Posterior cingulate gyrus (tissue), 11 donors: ENCODE measurements at regions not wholly inside any gene's neighbourhood (a gene's known extent, or its start where the extent isn't known, plus 50 kb on each side); places are given as distances from the start of the nearest gene placed in this dataset.
"Not testable (repeated sequence)": the region's sequence is repeated elsewhere in the genome, so short reads cannot be mapped to it uniquely, and the experiment has no call there.

Experiments
- DNase-seq, 10 donors: peaks; one replicate each; pipeline versions ENCODE4 v3.0.0 to v3.0.0-alpha.2; 2020 to 2021; ENCODE audit warnings: mixed read lengths in 3 of 10
- intact Hi-C: fragments of 100-400 bp; cut with DNase I; formaldehyde crosslinking; loops from one replicate; pipeline ENCODE4 v1.15.1; 2023

- intact Hi-C loops, DNase-seq: not testable (repeated sequence)
These were observed 249.3 kb upstream of the SPTLC3 start for GRCh38 chr20:12759493-12759892.

- peak in 6 of 10 donors; percentile 17 to 88 (median 56) for DNase-seq
- intact Hi-C loops = no loop called here
These were observed 246.0 kb upstream of the SPTLC3 start for GRCh38 chr20:12762725-12763124.

GRCh38 chr20:12763406-12763805 lies 245.4 kb upstream of the SPTLC3 start:
- intact Hi-C loops = no loop called here
- DNase-seq = no peak

GRCh38 chr20:12764053-12764452 lies 244.7 kb upstream of the SPTLC3 start:
- intact Hi-C loops = no loop called here
- no peak for DNase-seq

GRCh38 chr20:12764851-12765250 lies 243.9 kb upstream of the SPTLC3 start:
- DNase-seq = no peak
- intact Hi-C loops = no loop called here

GRCh38 chr20:12773936-12774335 lies 234.8 kb upstream of the SPTLC3 start:
- DNase-seq = no peak
- intact Hi-C loops = no loop called here

- intact Hi-C loops = no loop called here
- DNase-seq = no peak
These were observed 233.7 kb upstream of the SPTLC3 start for GRCh38 chr20:12775041-12775440.

- intact Hi-C loops = no loop called here
- no peak for DNase-seq
These were observed 231.8 kb upstream of the SPTLC3 start for GRCh38 chr20:12777016-12777415.

GRCh38 chr20:12786276-12786675 lies 222.5 kb upstream of the SPTLC3 start:
- DNase-seq = no peak
- intact Hi-C loops = no loop called here

- intact Hi-C loops = no loop called here
- DNase-seq = no peak
These were observed 220.0 kb upstream of the SPTLC3 start for GRCh38 chr20:12788632-12789299.

- intact Hi-C loops = no loop called here
- DNase-seq = no peak
These were observed 217.9 kb upstream of the SPTLC3 start for GRCh38 chr20:12790859-12791258.

- intact Hi-C loops = no loop called here
- no peak for DNase-seq
These were observed 210.5 kb upstream of the SPTLC3 start for GRCh38 chr20:12798286-12798685.

- DNase-seq = no peak
- intact Hi-C loops = no loop called here
These were observed 200.7 kb upstream of the SPTLC3 start for GRCh38 chr20:12808006-12808567.

- no peak for DNase-seq
- intact Hi-C loops = no loop called here
These were observed 193.5 kb upstream of the SPTLC3 start for GRCh38 chr20:12815231-12815768.

- no peak for DNase-seq
- intact Hi-C loops = no loop called here
These were observed 192.9 kb upstream of the SPTLC3 start for GRCh38 chr20:12815778-12816408.

- DNase-seq = no peak
- intact Hi-C loops = no loop called here
These were observed 187.5 kb upstream of the SPTLC3 start for GRCh38 chr20:12821249-12821648.

- no peak for DNase-seq
- intact Hi-C loops = no loop called here
These were observed 185.0 kb upstream of the SPTLC3 start for GRCh38 chr20:12823734-12824133.

GRCh38 chr20:12824328-12825225 lies 184.2 kb upstream of the SPTLC3 start:
- intact Hi-C loops = no loop called here
- DNase-seq = no peak

GRCh38 chr20:12825226-12825595 lies 183.6 kb upstream of the SPTLC3 start:
- DNase-seq = peak in 4 of 10 donors; percentile 6 to 69 (median 39)
- intact Hi-C loops = no loop called here

GRCh38 chr20:12827816-12828385 lies 180.9 kb upstream of the SPTLC3 start:
- no peak for DNase-seq
- intact Hi-C loops = no loop called here

- intact Hi-C loops = no loop called here
- no peak for DNase-seq
These were observed 179.6 kb upstream of the SPTLC3 start for GRCh38 chr20:12829170-12829569.
